Frontal cortex (tissue), 3 donors: ENCODE measurements at regions not wholly inside any gene's neighbourhood (a gene's known extent, or its start where the extent isn't known, plus 50 kb on each side); places are given as distances from the start of the nearest gene placed in this dataset.

Experiments used
- DNase-seq, 2 donors: peaks; one replicate each; pipeline ENCODE4 v3.0.0; 2012; ENCODE audit warnings: low spot score in 2 of 2
- FAIRE-seq: peaks from 2 replicates; lab custom pipeline; 2012; peaks lifted over from hg19 to GRCh38; lab: Jason Lieb, UNC
- donor health status: control.
- donor health status: control.
- donor health status: control.

GRCh38 chr5:12335938-12336337 lies 431.7 kb upstream of the CTNND2 start:
- FAIRE-seq (no peak), DNase-seq (no peak)

- FAIRE-seq (no peak), DNase-seq (no peak)
Measured at GRCh38 chr5:12332480-12332879, 428.2 kb upstream of the CTNND2 start.

DNA sequence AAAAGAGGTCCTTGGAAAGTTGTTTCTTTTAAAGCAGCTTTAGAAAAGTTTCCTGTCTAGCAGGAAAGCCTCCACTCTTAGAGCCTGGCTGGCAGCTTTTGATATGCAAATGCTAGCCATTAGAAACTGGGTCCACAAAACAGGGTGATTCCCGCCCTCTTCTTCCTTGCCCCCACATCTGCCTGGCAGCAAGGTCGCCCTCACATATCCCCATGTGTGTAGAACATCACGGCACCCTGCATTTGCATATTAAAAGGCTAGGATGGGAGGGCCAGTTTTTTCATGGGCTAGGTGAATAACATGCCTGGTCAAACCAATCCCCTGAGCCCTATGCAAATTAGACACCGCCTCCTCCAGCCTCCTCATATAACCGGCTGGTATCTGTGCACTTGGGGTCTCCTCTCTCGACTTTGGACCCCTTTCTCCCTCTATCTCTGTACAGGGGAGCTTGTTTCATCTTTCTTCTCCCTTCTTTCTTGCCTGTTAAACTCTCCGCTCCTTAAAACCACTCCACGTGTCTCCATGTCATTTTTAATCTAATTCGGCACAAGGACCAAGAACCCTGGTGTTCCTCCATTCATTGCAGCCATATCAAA lies 426.8 kb upstream of the CTNND2 start:
- FAIRE-seq (no peak), DNase-seq (no peak)

- DNase-seq (no peak), FAIRE-seq (no peak)
Measured at GRCh38 chr5:12330381-12330780, 426.1 kb upstream of the CTNND2 start.

- no peak for DNase-seq
- no peak for FAIRE-seq
Measured at GRCh38 chr5:12323637-12324229, 419.5 kb upstream of the CTNND2 start.

GRCh38 chr5:12322042-12322441 lies 417.8 kb upstream of the CTNND2 start:
- FAIRE-seq (no peak), DNase-seq (no peak)

GRCh38 chr5:12320331-12320730 lies 416.1 kb upstream of the CTNND2 start:
- no peak for FAIRE-seq

DNA sequence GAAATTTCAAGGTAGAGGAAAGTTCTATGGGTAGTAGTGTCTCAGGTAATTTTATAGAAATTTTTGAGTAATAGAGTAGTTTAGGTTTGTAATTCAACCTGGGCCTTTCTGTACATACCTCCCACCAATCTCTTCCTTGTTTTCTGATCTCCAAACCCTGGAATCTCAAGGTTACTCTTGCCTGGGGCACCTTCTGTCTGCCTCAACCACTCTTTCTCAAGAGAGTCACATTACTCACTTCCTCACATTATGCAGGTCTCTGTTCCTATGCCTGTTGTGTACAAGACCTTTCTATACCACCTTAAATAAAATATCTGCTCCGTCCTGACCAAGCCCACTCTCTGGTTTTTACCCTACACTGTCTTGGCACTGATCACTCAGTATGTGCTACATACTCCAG lies 412.6 kb upstream of the CTNND2 start:
- FAIRE-seq = no peak

More at GRCh38 chr5:12320331-12320730, 416.1 kb upstream of the CTNND2 start:
- DNase-seq = no peak

GRCh38 chr5:12315461-12315860 lies 411.2 kb upstream of the CTNND2 start:
- DNase-seq (no peak), FAIRE-seq (no peak)

More for the DNA sequence above, 412.6 kb upstream of the CTNND2 start:
- no peak for DNase-seq

DNA sequence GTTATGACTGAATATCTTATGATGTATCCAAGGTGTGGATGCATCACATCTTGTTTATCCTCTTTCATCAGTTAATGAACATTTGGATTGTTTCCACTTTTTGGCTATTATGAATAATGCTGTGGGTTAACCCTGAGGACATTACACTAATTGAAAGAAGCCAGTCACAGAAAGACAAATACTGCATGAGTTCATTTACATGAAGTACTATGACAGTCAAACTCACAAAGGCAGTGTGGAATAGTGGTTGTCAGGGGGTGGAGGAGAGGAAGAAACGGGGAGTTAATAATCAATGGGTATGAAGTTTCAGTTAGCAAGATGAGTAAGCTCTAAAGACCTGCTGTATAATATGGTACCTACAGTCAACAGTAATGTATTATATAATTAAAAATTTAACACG lies 409.4 kb upstream of the CTNND2 start:
- FAIRE-seq = no peak
- no peak for DNase-seq

- FAIRE-seq = no peak
Measured at GRCh38 chr5:12312343-12312742, 408.1 kb upstream of the CTNND2 start.

GRCh38 chr5:12294151-12294550 lies 389.9 kb upstream of the CTNND2 start:
- DNase-seq = no peak
- FAIRE-seq = no peak

More at GRCh38 chr5:12312343-12312742, 408.1 kb upstream of the CTNND2 start:
- no peak for DNase-seq

- no peak for FAIRE-seq
- DNase-seq = no peak
Measured at GRCh38 chr5:12292610-12293204, 388.5 kb upstream of the CTNND2 start.

DNA sequence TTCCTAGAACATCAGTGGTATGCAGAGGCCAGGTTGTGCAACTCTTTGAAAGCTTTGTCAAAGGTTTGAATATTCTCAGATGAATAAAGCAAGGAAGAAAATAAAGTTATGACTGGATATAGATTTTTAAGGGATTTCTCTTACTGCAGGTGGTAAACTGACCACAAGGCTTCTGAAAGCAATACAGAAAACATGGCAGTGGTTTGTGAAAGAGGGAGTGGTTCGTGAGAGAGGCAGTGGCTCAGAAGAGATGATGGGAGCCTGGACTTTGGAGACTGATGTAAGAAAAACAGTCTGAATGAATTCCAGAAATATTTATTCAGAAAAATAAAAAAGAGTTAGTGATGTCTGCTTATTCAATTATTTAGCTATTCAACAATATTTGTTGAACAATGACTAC lies 380.4 kb upstream of the CTNND2 start:
- DNase-seq = no peak
- no peak for FAIRE-seq

DNA sequence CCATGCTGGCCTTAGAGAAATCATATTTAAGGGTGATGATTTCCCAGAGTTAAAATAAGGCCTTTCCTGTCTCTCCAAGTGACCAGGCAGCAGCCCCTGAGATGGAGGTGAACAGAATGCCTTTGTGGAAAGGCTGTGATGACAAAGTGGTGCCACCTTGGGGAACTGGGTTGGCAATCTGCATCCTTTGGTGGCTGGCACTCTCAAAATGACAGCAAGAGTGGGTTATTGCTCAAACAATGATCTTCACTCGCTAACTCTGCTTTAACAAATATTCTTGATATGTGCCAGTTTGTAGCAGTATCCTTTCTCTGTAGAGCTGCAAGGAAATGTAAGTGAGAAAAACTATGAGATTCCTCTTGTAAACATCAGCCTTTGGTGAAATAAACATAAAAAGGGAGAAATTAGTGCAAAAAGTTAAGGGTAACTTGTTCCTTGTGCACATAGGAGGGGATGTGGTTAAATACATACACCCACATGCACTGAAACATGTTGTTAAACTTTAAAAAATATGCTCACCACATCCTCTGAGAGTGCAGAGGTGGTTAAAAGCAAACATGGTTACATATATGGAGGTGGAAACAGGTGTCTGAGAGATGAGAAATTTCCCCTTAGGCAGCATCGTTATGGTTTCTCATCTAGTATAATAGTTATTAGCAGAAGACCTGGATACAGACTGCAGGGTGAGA lies 373.4 kb upstream of the CTNND2 start:
- DNase-seq (no peak), FAIRE-seq (no peak)

DNA sequence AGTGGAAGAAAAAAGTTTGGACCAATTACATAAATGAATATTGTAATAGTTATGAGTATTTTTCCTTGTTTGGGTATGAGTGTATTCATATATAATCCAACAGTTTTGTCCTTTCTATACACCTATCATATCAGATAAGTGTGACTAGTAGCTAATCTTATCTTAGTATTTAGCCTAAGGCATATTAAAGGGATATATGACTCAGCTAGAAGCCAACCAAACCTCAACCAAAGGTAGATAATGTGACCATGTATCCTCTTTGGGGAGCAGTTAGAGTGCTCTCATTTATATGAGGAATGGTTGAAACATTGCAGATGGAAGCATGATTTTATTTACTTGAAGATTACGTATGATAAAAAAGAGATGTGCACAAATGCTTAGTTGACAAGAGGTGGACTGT lies 370.0 kb upstream of the CTNND2 start:
- no peak for FAIRE-seq
- DNase-seq = no peak

DNA sequence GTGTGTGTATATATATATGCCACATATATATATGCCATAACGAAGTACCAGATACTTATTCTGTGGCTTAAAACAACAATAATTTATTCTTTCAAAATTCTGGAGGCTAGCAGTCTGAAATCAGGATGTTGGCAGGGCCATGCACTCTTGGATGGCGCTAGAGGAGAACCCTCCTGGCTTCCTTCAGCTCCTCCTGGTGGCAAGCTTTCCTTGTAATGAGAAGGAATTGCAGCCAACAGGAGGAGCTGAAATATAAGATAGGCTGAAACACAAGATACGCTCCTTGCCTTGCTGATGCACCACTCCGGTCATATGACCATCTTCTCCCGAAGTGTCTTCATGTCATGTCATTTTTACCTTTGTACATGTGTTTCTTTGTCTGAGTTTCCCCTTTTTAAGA lies 368.1 kb upstream of the CTNND2 start:
- FAIRE-seq (no peak), DNase-seq (no peak)

DNA sequence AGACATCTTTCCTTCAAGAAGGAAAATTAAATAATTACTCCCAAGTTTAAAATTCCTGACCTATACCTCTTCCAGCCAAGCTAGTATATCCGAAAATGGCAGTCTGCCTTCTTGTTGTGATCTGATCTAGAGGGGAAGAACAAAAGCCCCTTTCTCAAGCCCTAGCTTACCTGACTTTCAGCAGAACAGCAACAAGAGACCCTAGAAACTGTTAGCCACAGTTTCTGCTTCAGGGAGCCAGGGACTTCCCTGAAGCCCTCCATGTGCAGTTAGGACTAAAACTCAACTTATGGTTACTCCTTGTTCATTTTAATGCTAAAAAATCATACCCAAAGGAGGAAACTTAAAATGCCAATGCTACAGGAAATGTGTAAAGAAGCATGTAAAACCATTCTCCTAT lies 366.7 kb upstream of the CTNND2 start:
- DNase-seq = no peak
- FAIRE-seq = no peak

DNA sequence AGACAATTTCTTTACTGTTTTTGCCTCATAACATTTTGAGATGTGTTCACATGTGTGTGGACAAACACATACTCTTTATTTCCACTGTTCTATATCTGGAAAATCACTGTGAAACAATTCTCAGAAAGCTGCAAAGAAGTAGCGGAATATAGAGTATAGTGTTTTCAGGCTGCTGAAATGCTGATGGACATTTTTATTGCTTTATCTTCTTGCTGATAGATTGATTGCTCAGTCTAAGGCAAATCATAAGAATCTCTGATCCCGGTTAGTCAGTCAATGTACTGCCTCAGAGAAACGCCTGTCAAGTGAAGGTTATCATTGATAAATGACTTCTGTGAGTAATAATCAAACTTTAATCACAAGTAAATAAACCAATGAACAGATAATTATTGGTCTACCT lies 364.9 kb upstream of the CTNND2 start:
- FAIRE-seq (no peak), DNase-seq (no peak)

DNA sequence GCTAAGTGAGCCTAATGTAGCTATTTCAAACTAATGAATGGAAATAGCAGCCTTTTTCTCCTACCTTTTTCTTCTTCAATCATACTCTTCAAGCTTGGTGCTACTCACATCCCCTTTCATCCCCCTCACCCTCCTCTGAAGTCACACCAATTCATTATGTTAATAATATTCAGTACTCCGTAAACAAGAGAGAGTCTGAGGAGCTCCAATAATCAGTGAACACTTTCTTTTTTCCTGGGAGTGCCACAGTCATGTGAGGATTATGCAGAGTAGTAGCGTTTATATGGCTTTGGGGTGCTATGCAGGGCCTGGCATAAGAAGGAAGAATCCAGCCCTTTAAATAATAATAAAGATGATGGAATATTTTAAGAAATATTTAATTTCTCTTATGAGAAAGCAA lies 354.3 kb upstream of the CTNND2 start:
- no peak for FAIRE-seq
- DNase-seq = no peak

GRCh38 chr5:12250454-12250853 lies 346.2 kb upstream of the CTNND2 start:
- DNase-seq (no peak), FAIRE-seq (no peak)
